ENCODE measurements at regions not wholly inside any gene's neighbourhood (a gene's known extent, or its start where the extent isn't known, plus 50 kb on each side); places are given as distances from the start of the nearest gene placed in this dataset.

GRCh38 chr2:105179469-105180372 is 61.8 kb upstream of the GPR45 start:
- Histone ChIP-seq H3K4me3 (ENCODE audit: low read depth, low read length) (no peak overlapping the region), H3K9me3 (ENCODE audit: control insufficient read depth, insufficient read depth, low read length) (no peaks in the 10 kb centered on the region), H3K27ac (ENCODE audit: low read depth, low read length) (no peak overlapping the region), H3K27me3 (ENCODE audit: control insufficient read depth, insufficient read depth, low read length) (peaks cover 12% of the 10 kb centered on the region)
- ChIA-PET POLR2A (no interaction called here), CTCF (interaction anchor here (1.1 kb wide), 1 partner anchor 66 kb away, joined by 4 read pairs; no protein-coding TSS in a partner anchor)
- TF ChIP-seq CTCF (IDR thresholded peaks at IDR 0.05; ENCODE audit: low read depth, low read length) = peak; percentile 47
- DNase-seq (ENCODE audit: low read depth, low spot score) = peak; percentile 21

- Histone ChIP-seq H3K27me3 (ENCODE audit: control insufficient read depth, insufficient read depth, low read length) (peaks cover 12% of the 10 kb centered on the region), H3K27ac (ENCODE audit: low read depth, low read length) (no peak overlapping the region), H3K9me3 (ENCODE audit: control insufficient read depth, insufficient read depth, low read length) (no peaks in the 10 kb centered on the region), H3K4me3 (ENCODE audit: low read depth, low read length) (no peak overlapping the region)
- POLR2A ChIA-PET = no interaction called here
- no peak for TF ChIP-seq CTCF (IDR thresholded peaks at IDR 0.05; ENCODE audit: low read depth, low read length)
- no peak for DNase-seq (ENCODE audit: low read depth, low spot score)
- CTCF ChIA-PET = interaction anchor here (1.1 to 1.5 kb wide), 3 partner anchors 55 to 67 kb away, joined by 3 to 4 read pairs (median 4); no protein-coding TSS in a partner anchor
Observed at GRCh38 chr2:105180491-105180972, 61.0 kb upstream of the GPR45 start.

- H3K9me3 ChIP-seq (ENCODE audit: control insufficient read depth, insufficient read depth, low read length) = no peaks in the 10 kb centered on the region
- ChIA-PET CTCF (interaction anchor here (1.2 to 1.5 kb wide), 2 partner anchors 55 to 66 kb away, joined by 3 to 4 read pairs; no protein-coding TSS in a partner anchor), POLR2A (no interaction called here)
- TF ChIP-seq CTCF (IDR thresholded peaks at IDR 0.05; ENCODE audit: low read depth, low read length) = no peak
- H3K27ac ChIP-seq (ENCODE audit: low read depth, low read length) = no peak overlapping the region
- no peak for DNase-seq (ENCODE audit: low read depth, low spot score)
- peaks cover 12% of the 10 kb centered on the region for H3K27me3 ChIP-seq (ENCODE audit: control insufficient read depth, insufficient read depth, low read length)
- H3K4me3 ChIP-seq (ENCODE audit: low read depth, low read length) = no peak overlapping the region
Observed at GRCh38 chr2:105181282-105181681, 60.3 kb upstream of the GPR45 start.

GRCh38 chr2:105183555-105184323 is 57.8 kb upstream of the GPR45 start:
- DNase-seq (ENCODE audit: low read depth, low spot score) = no peak
- ChIA-PET POLR2A (no interaction called here), CTCF (no interaction called here)
- TF ChIP-seq CTCF (IDR thresholded peaks at IDR 0.05; ENCODE audit: low read depth, low read length) = no peak
- Histone ChIP-seq H3K27me3 (ENCODE audit: control insufficient read depth, insufficient read depth, low read length) (peaks cover 9% of the 10 kb centered on the region), H3K27ac (ENCODE audit: low read depth, low read length) (no peak overlapping the region), H3K4me3 (ENCODE audit: low read depth, low read length) (no peak overlapping the region), H3K9me3 (ENCODE audit: control insufficient read depth, insufficient read depth, low read length) (no peaks in the 10 kb centered on the region)
